Chondrocyte (in vitro differentiated cells): ENCODE measurements at regions not wholly inside any gene's neighbourhood (a gene's known extent, or its start where the extent isn't known, plus 50 kb on each side); places are given as distances from the start of the nearest gene placed in this dataset.
A peak's percentile ranks its signal among the peaks of the same experiment; 100 is the strongest.

Experiments used
- DNase-seq: peaks from one replicate; pipeline ENCODE4 v3.0.0; 2021; ENCODE audit warnings: mixed read lengths, low spot score
- H3K27ac Mint-ChIP-seq: one replicate; pipeline ENCODE4 v1.8.0; 2021; ENCODE audit warnings: mild to moderate bottlenecking, moderate library complexity, mixed read lengths; ENCODE audit not compliant: unreplicated experiment
- H3K27me3 Mint-ChIP-seq: 2 replicates; pipeline ENCODE4 v1.8.0; 2021; ENCODE audit warnings: low read depth, mixed read lengths
- H3K36me3 Mint-ChIP-seq: 2 replicates; pipeline ENCODE4 v1.8.0; 2021; ENCODE audit warnings: low read depth, mixed read lengths
- H3K4me1 Mint-ChIP-seq: 2 replicates; pipeline ENCODE4 v1.8.0; 2021; ENCODE audit warnings: low read depth, mild to moderate bottlenecking, mixed read lengths
- H3K4me3 Mint-ChIP-seq: one replicate; pipeline ENCODE4 v1.8.0; 2021; ENCODE audit warnings: mild to moderate bottlenecking, moderate library complexity, mixed read lengths; ENCODE audit not compliant: unreplicated experiment
- H3K9me3 Mint-ChIP-seq: 2 replicates; pipeline ENCODE4 v1.8.0; 2021; ENCODE audit warnings: low read depth, mixed read lengths
- CTCF ChIP-seq: fragments of 200-600 bp; sonication (generic); IDR thresholded peaks from 2 replicates; pipeline ENCODE4 v1.5.0; 2021; ENCODE audit warnings: antibody characterized with exemption, mild to moderate bottlenecking, moderate library complexity

DNA sequence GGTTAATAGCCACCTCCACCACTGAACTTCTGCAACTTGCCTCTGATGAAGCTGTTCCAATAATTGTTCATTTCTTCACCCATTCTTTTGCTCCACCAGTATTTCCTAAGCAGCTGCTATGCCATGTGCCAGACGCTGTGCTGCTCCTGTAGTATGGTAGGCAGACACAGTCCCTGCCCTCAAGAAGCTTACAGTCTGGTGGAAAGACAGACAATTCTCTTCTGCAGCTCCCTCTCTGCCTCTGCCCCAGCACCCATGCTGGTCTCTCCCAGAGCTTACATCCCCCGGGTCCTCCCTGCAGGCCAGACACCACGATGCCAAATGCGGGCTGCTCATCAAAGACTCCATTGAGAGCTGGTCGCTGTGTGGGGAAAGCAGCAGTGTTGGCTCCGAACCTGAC lies 111.6 kb upstream of the ESRRB start:
- peaks cover 6% of the 10 kb centered on the region for H3K4me1 Mint-ChIP-seq
- DNase-seq = no peak
- peaks cover 23% of the 10 kb centered on the region for H3K27me3 Mint-ChIP-seq
- H3K4me3 Mint-ChIP-seq = no peak overlapping the region
- H3K9me3 Mint-ChIP-seq = no peaks in the 10 kb centered on the region
- H3K36me3 Mint-ChIP-seq = no peaks in the 10 kb centered on the region
- no peak overlapping the region for H3K27ac Mint-ChIP-seq
- TF ChIP-seq CTCF = no peak

DNA sequence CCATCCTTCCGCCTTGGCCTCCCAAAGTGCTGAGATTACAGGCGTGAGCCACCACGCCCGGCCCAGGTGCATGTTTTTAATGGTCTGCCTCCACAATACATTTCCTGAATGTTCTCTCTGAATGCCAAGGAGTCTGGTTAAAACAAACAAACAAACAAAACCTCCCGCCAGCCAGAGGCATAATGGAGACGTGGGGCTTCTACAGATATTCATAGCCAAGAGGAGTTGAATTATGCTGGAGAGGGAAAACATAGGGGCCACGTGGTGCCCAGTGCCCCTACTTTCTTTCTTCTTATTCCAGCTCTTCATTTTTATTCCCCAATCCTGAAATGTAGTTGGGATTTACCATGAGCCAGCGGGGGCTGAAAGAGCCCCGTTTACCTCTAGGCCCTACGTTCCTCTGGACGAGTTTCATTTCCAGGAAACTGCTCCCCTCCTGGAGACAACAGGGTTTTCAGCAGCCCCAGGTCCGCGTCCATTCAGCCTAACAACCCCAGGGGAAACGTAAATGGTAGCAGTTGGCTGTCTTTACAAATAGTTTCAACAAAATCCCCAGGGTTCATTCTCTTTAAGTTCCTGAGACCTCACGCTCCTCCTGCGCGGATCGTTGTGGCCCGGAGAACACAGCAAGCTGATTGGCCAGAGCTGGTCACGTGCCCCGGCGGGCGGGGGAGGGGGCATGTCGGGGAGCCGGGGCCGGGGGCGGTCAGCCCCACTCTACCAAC lies 108.5 kb upstream of the ESRRB start:
- TF ChIP-seq CTCF = no peak
- Mint-ChIP-seq H3K9me3 (no peaks in the 10 kb centered on the region), H3K4me1 (no peaks in the 10 kb centered on the region), H3K27me3 (peaks cover 41% of the 10 kb centered on the region), H3K27ac (no peak overlapping the region), H3K4me3 (peak overlapping the region; percentile 29), H3K36me3 (no peaks in the 10 kb centered on the region)
- no peak for DNase-seq

DNA sequence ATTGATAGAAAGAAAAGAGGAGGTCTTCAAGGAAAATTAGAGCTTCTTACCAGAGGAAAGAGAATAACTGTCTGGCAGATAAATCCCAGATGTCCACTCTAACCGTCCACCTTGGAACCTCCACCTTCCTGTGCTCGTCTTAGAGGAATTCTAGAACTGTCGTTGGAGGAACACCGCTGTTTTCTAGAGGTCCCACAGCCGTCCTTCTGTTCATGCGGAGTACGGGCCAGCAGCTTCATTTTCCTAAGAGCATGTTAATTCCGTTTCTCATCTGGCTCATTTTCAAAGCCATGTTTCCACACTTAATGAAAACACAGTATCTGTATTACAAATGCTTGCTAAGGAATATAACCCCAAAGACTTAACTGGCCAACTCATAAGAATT lies 107.9 kb upstream of the ESRRB start:
- Mint-ChIP-seq H3K36me3 (no peaks in the 10 kb centered on the region), H3K4me3 (no peak overlapping the region), H3K4me1 (no peaks in the 10 kb centered on the region), H3K27me3 (peaks cover 41% of the 10 kb centered on the region), H3K9me3 (no peaks in the 10 kb centered on the region), H3K27ac (no peak overlapping the region)
- no peak for TF ChIP-seq CTCF
- DNase-seq = no peak

GRCh38 chr14:76268700-76269099 lies 107.2 kb upstream of the ESRRB start:
- no peaks in the 10 kb centered on the region for H3K36me3 Mint-ChIP-seq
- H3K27ac Mint-ChIP-seq = no peak overlapping the region
- H3K4me1 Mint-ChIP-seq = no peaks in the 10 kb centered on the region
- H3K9me3 Mint-ChIP-seq = no peaks in the 10 kb centered on the region
- TF ChIP-seq CTCF = no peak
- DNase-seq = no peak
- H3K4me3 Mint-ChIP-seq = no peak overlapping the region
- peaks cover 41% of the 10 kb centered on the region for H3K27me3 Mint-ChIP-seq

DNA sequence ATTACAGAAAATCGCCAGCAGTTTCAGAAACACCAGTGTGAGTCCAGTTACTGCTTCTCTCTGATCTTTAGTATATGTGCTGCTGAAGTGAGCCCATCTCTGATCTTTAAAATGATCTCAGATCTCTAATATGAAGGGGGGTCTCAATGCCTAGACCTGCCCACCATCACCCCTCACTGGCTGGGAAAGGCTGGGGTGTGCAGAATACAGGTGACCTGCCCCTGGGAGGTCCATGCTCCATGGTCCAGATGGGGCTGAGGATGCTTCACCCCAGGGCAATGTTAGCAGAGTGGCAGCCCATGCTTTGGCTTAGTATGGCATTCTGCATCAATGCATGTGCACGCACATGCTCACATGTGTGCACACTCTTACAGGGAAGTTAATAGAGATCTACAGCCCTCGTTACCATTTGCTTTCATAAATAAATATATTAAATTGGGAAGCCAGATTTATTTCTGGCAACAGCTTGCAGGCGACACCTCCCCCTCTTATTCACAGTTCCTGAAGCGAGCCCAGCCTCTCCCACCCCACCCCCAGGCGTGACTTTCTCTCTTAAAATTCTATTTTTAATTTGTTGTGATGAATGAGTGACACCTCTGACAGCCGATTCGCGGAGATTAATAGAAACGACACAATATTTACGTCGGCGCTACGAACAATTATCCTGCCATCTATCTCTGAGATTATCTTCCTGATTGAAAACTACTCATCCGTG lies 104.7 kb upstream of the ESRRB start:
- no peak for DNase-seq
- H3K4me1 Mint-ChIP-seq = no peaks in the 10 kb centered on the region
- H3K27me3 Mint-ChIP-seq = peaks cover 28% of the 10 kb centered on the region

More for the DNA sequence above, 104.7 kb upstream of the ESRRB start:
- Mint-ChIP-seq H3K9me3 (no peaks in the 10 kb centered on the region), H3K36me3 (no peaks in the 10 kb centered on the region), H3K27ac (no peak overlapping the region), H3K4me3 (no peak overlapping the region)
- TF ChIP-seq CTCF = no peak
